SK-N-SH treated with all-trans-retinoic acid at 6 μM for 48 hours (cell line): ENCODE measurements at regions not wholly inside any gene's neighbourhood (a gene's known extent, or its start where the extent isn't known, plus 50 kb on each side); places are given as distances from the start of the nearest gene placed in this dataset.

Experiments
- ATAC-seq: fragments of 200-7000 bp; cut with Tn5 transposase; 3 replicates; pipeline ENCODE4 v1.9.1; 2020; ENCODE audit warnings: mild to moderate bottlenecking, moderate library complexity
- ARNTL ChIP-seq: fragments of 450-650 bp; formaldehyde crosslinking; IDR thresholded peaks from 2 replicates; pipeline ENCODE4 v1.5.0; 2020; ENCODE audit warnings: low read depth, mild to moderate bottlenecking, moderate library complexity, borderline replicate concordance
- BACH2 ChIP-seq: fragments of 250-450 bp; sonication (Bioruptor Pico); IDR thresholded peaks from 2 replicates; pipeline ENCODE4 v1.9.0; 2021; ENCODE audit warnings: mild to moderate bottlenecking, borderline replicate concordance
- CREB5 ChIP-seq: fragments of 250-450 bp; sonication (Bioruptor Pico); IDR thresholded peaks from 2 replicates; pipeline ENCODE4 v1.5.1; 2020; ENCODE audit warnings: low read depth, mild to moderate bottlenecking, moderate library complexity
- CSDC2 ChIP-seq: fragments of 250-450 bp; sonication (Bioruptor Pico); IDR thresholded peaks from 2 replicates; pipeline ENCODE4 v1.5.0; 2020; ENCODE audit warnings: mild to moderate bottlenecking, moderate library complexity
- CSRNP3 ChIP-seq: fragments of 250-450 bp; sonication (Bioruptor Pico); IDR thresholded peaks from 2 replicates; pipeline ENCODE4 v1.5.1; 2021; ENCODE audit warnings: mild to moderate bottlenecking, moderate library complexity
- ESRRG ChIP-seq: fragments of 250-450 bp; sonication (Bioruptor Pico); IDR thresholded peaks from 2 replicates; pipeline ENCODE4 v1.6.1; 2021; ENCODE audit warnings: mild to moderate bottlenecking
- GLIS3 ChIP-seq: fragments of 250-450 bp; sonication (Bioruptor Pico); IDR thresholded peaks from 2 replicates; pipeline ENCODE4 v1.5.0; 2020; ENCODE audit warnings: mild to moderate bottlenecking, moderate library complexity
- ISL1 ChIP-seq: fragments of 250-450 bp; sonication (Bioruptor Pico); IDR thresholded peaks from 2 replicates; pipeline ENCODE4 v2.1.2; 2022; ENCODE audit warnings: mild to moderate bottlenecking, moderate library complexity
- OSR1 ChIP-seq: fragments of 250-450 bp; sonication (Bioruptor Pico); IDR thresholded peaks from 2 replicates; pipeline ENCODE4 v1.8.0; 2022; ENCODE audit warnings: moderate library complexity, mild to moderate bottlenecking, inconsistent platforms
- PATZ1 ChIP-seq: fragments of 250-450 bp; sonication (Bioruptor Pico); IDR thresholded peaks from 2 replicates; pipeline ENCODE4 v1.8.0; 2020; ENCODE audit warnings: mild to moderate bottlenecking, moderate library complexity, borderline replicate concordance
- POU6F1 ChIP-seq: fragments of 250-450 bp; sonication (Bioruptor Pico); IDR thresholded peaks from 2 replicates; pipeline ENCODE4 v1.8.0; 2021; ENCODE audit warnings: low read depth, mild to moderate bottlenecking, moderate library complexity, borderline replicate concordance
- RARB ChIP-seq: fragments of 250-450 bp; sonication (Bioruptor Pico); IDR thresholded peaks from 2 replicates; pipeline ENCODE4 v1.8.0; 2021; ENCODE audit warnings: mild to moderate bottlenecking, moderate library complexity
- SNAI2 ChIP-seq: fragments of 250-450 bp; sonication (Bioruptor Pico); IDR thresholded peaks from 2 replicates; pipeline ENCODE4 v1.5.0; 2020; ENCODE audit warnings: mild to moderate bottlenecking, moderate library complexity
- TCF4 ChIP-seq: fragments of 250-450 bp; sonication (Bioruptor Pico); IDR thresholded peaks from 2 replicates; pipeline ENCODE4 v1.8.0; 2021; ENCODE audit warnings: mild to moderate bottlenecking, moderate library complexity, borderline replicate concordance
- TOX ChIP-seq: fragments of 250-450 bp; sonication (Bioruptor Pico); IDR thresholded peaks from 2 replicates; pipeline ENCODE4 v1.8.0; 2021; ENCODE audit warnings: mild to moderate bottlenecking, moderate library complexity, borderline replicate concordance
- TSHZ2 ChIP-seq: fragments of 250-450 bp; sonication (Bioruptor Pico); IDR thresholded peaks from 2 replicates; pipeline ENCODE4 v1.5.0; 2020; ENCODE audit warnings: mild to moderate bottlenecking, moderate library complexity
- ZC3H10 ChIP-seq: fragments of 250-450 bp; sonication (Bioruptor Pico); IDR thresholded peaks from 2 replicates; pipeline ENCODE4 v1.5.1; 2021; ENCODE audit warnings: mild to moderate bottlenecking, moderate library complexity
- ZFP30 ChIP-seq: fragments of 450-650 bp; formaldehyde crosslinking; IDR thresholded peaks from 2 replicates; pipeline ENCODE4 v1.5.0; 2022; ENCODE audit warnings: mild to moderate bottlenecking, moderate library complexity
- ZNF565 ChIP-seq: fragments of 450-650 bp; formaldehyde crosslinking; conservative IDR thresholded peaks from 2 replicates; pipeline ENCODE4 v1.5.0; 2020; ENCODE audit warnings: low read depth, mild to moderate bottlenecking, moderate library complexity
- ZNF70 ChIP-seq: fragments of 450-650 bp; formaldehyde crosslinking; IDR thresholded peaks from 2 replicates; pipeline ENCODE4 v1.5.0; 2020; ENCODE audit warnings: mild to moderate bottlenecking, moderate library complexity
- ZNF8 ChIP-seq: fragments of 450-650 bp; formaldehyde crosslinking; IDR thresholded peaks from 2 replicates; pipeline ENCODE4 v1.5.0; 2020; ENCODE audit warnings: mild to moderate bottlenecking, moderate library complexity

- ATAC-seq: no peak
- TF ChIP-seq CSDC2 (CRISPR knock-in tag): no peak
- TF ChIP-seq TOX (CRISPR knock-in tag): no peak
- no peak for TF ChIP-seq ZFP30 (CRISPR knock-in tag)
- TF ChIP-seq ESRRG (CRISPR knock-in tag): no peak
- TF ChIP-seq ZNF565 (CRISPR knock-in tag): no peak
- no peak for TF ChIP-seq ZNF8 (CRISPR knock-in tag)
- TF ChIP-seq GLIS3: no peak
- no peak for TF ChIP-seq ZC3H10 (CRISPR knock-in tag)
- TF ChIP-seq RARB (CRISPR knock-in tag): no peak
- no peak for TF ChIP-seq POU6F1 (CRISPR knock-in tag)
- no peak for TF ChIP-seq BACH2 (CRISPR knock-in tag)
- TF ChIP-seq OSR1: no peak
Observed at GRCh38 chr7:89770161-89770560, 384.1 kb upstream of the STEAP1 start.

- TF ChIP-seq PATZ1 (CRISPR knock-in tag) (no peak), POU6F1 (CRISPR knock-in tag) (no peak), TSHZ2 (CRISPR knock-in tag) (no peak), ZNF8 (CRISPR knock-in tag) (no peak), TOX (CRISPR knock-in tag) (no peak), CSRNP3 (CRISPR knock-in tag) (no peak), CSDC2 (CRISPR knock-in tag) (no peak), ARNTL (CRISPR knock-in tag) (no peak), ISL1 (CRISPR knock-in tag) (no peak), RARB (CRISPR knock-in tag) (no peak), CREB5 (no peak), TCF4 (no peak)
- ATAC-seq: no peak
Observed at GRCh38 chr7:89771003-89771636, 383.1 kb upstream of the STEAP1 start.

- TF ChIP-seq POU6F1 (CRISPR knock-in tag): no peak
- no peak for TF ChIP-seq ZNF70 (CRISPR knock-in tag)
- TF ChIP-seq ARNTL (CRISPR knock-in tag): no peak
- TF ChIP-seq TCF4: no peak
- no peak for TF ChIP-seq TOX (CRISPR knock-in tag)
- TF ChIP-seq CSDC2 (CRISPR knock-in tag): no peak
- no peak for TF ChIP-seq SNAI2
- TF ChIP-seq, all 23 proteins: peak for 0
- ATAC-seq: no peak
Observed at GRCh38 chr7:89772276-89772675, 382.0 kb upstream of the STEAP1 start.
